Stimulated activated CD8-positive, alpha-beta memory T cell treated with anti-CD3 and anti-CD28 coated beads, Interleukin-15, amount 100 ng/mL, for 4 hours (primary cell): ENCODE measurements at regions not wholly inside any gene's neighbourhood (a gene's known extent, or its start where the extent isn't known, plus 50 kb on each side); places are given as distances from the start of the nearest gene placed in this dataset.

ENCODE experiments used
- DNase-seq, 2 donors: peaks; one replicate each; pipeline ENCODE4 v3.0.0-alpha.2; 2020; ENCODE audit warnings: low read depth in 2 of 2

- no peak for DNase-seq
Measured at GRCh38 chr6:134866563-134866962, 83.3 kb downstream of the ALDH8A1 start.

- DNase-seq = no peak
Measured at GRCh38 chr6:134864558-134864957, 85.3 kb downstream of the ALDH8A1 start.

GRCh38 chr6:134863763-134864510, 86.0 kb downstream of the ALDH8A1 start:
- DNase-seq = no peak

GRCh38 chr6:134854366-134854765, 95.5 kb downstream of the ALDH8A1 start:
- no peak for DNase-seq

GRCh38 chr6:134853111-134854055, 96.5 kb downstream of the ALDH8A1 start:
- DNase-seq = no peak

- no peak for DNase-seq
Measured at GRCh38 chr6:134851548-134851947, 98.4 kb downstream of the ALDH8A1 start.

- no peak for DNase-seq
Measured at GRCh38 chr6:134850721-134851305, 99.1 kb downstream of the ALDH8A1 start.

- no peak for DNase-seq
Measured at GRCh38 chr6:134849920-134850447, 99.9 kb downstream of the ALDH8A1 start.

GRCh38 chr6:134848076-134848475, 101.8 kb downstream of the ALDH8A1 start:
- DNase-seq = no peak

GRCh38 chr6:134846865-134847264, 103.0 kb downstream of the ALDH8A1 start:
- no peak for DNase-seq

- DNase-seq = no peak
Measured at GRCh38 chr6:134846031-134846430, 103.9 kb downstream of the ALDH8A1 start.

- DNase-seq = no peak
Measured at GRCh38 chr6:134844120-134844519, 105.8 kb downstream of the ALDH8A1 start.

GRCh38 chr6:134840086-134840867, 109.6 kb downstream of the ALDH8A1 start:
- DNase-seq = no peak

- DNase-seq = no peak
Measured at GRCh38 chr6:134835993-134836392, 113.9 kb downstream of the ALDH8A1 start.

GRCh38 chr6:134830940-134831339, 119.0 kb downstream of the ALDH8A1 start:
- DNase-seq = no peak

GRCh38 chr6:134830194-134830593, 119.7 kb downstream of the ALDH8A1 start:
- no peak for DNase-seq

GRCh38 chr6:134828641-134829040, 121.3 kb downstream of the ALDH8A1 start:
- no peak for DNase-seq

- no peak for DNase-seq
Measured at GRCh38 chr6:134826889-134827737, 122.8 kb downstream of the ALDH8A1 start.

- DNase-seq = no peak
Measured at GRCh38 chr6:134823710-134824034, 126.2 kb downstream of the ALDH8A1 start.

GRCh38 chr6:134822920-134823709, 126.8 kb downstream of the ALDH8A1 start:
- no peak for DNase-seq
